Calu3 (cell line): ENCODE measurements at regions not wholly inside any gene's neighbourhood (a gene's known extent, or its start where the extent isn't known, plus 50 kb on each side); places are given as distances from the start of the nearest gene placed in this dataset.

Experiments used
- BruUV-seq: library from RNA; stranded (reverse); fragments of 400-500 nt; replicated peaks from 2 replicates; lab custom pipeline; 2021; lab: Mats Ljungman, UMichigan
- CTCF ChIA-PET: fragments of 300-600 bp; sonication (Branson Sonifier 250); formaldehyde crosslinking; loops from one replicate; lab custom pipeline; 2022; ENCODE audit warnings: antibody characterized with exemption; lab: Charles Lee
- DNase-seq: peaks from one replicate; pipeline ENCODE4 v3.0.0; 2022
- H3K27ac Mint-ChIP-seq: one replicate; pipeline ENCODE4 v1.8.0; 2022; ENCODE audit warnings: mixed read lengths; ENCODE audit not compliant: unreplicated experiment
- H3K27me3 Mint-ChIP-seq: one replicate; pipeline ENCODE4 v1.8.0; 2022; ENCODE audit warnings: mixed read lengths; ENCODE audit not compliant: unreplicated experiment
- H3K36me3 Mint-ChIP-seq: one replicate; pipeline ENCODE4 v1.8.0; 2022; ENCODE audit warnings: mild to moderate bottlenecking, moderate library complexity, mixed read lengths; ENCODE audit not compliant: insufficient read depth, unreplicated experiment
- H3K4me1 Mint-ChIP-seq: one replicate; pipeline ENCODE4 v1.8.0; 2022; ENCODE audit warnings: mild to moderate bottlenecking, low read depth, mixed read lengths; ENCODE audit not compliant: unreplicated experiment
- H3K4me3 Mint-ChIP-seq: one replicate; pipeline ENCODE4 v1.8.0; 2022; ENCODE audit warnings: mild to moderate bottlenecking, low read depth, moderate library complexity, mixed read lengths; ENCODE audit not compliant: unreplicated experiment
- H3K9me3 Mint-ChIP-seq: one replicate; pipeline ENCODE4 v1.8.0; 2022; ENCODE audit warnings: low read depth, mixed read lengths; ENCODE audit not compliant: unreplicated experiment
- CTCF ChIP-seq: fragments of 200-600 bp; IDR thresholded peaks from one replicate; pipeline ENCODE4 v1.8.0; 2022; ENCODE audit warnings: antibody characterized with exemption; ENCODE audit not compliant: unreplicated experiment
- intact Hi-C: fragments of 100-400 bp; cut with micrococcal nuclease; formaldehyde crosslinking; loops from one replicate; pipeline ENCODE4 v1.10.0; 2022; ENCODE audit not compliant: unreplicated experiment

GRCh38 chr1:73782901-73783300, 415.1 kb downstream of the LRRIQ3 start:
- BruUV-seq = no TSS peak

DNA sequence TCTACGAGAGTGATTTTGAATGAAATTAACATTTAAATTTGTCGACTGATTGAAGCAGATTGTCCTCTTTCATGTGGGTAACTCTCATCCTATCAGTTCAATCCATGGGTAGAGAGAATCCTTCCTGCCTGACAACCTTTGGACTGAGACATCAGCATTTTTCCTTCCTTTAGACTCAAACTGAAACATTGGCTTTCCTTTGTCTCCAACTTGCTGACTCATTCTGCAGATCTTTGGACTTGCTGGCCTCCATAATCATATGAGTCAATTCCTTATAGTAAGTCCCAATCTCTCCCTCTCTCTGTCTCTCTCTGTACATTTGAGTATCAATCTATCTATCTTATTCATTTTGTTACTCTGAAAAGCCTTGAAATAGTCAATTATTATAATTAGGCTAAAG, 416.7 kb downstream of the LRRIQ3 start:
- H3K27ac Mint-ChIP-seq = peak overlapping the region; percentile 14
- DNase-seq = no peak
- H3K4me1 Mint-ChIP-seq = peaks cover 9% of the 10 kb centered on the region
- CTCF ChIA-PET = no interaction called here
- no peak for TF ChIP-seq CTCF
- H3K9me3 Mint-ChIP-seq = peaks cover 3% of the 10 kb centered on the region
- H3K36me3 Mint-ChIP-seq = no peaks in the 10 kb centered on the region
- no TSS peak for BruUV-seq
- intact Hi-C loops = no loop called here
- H3K4me3 Mint-ChIP-seq = no peak overlapping the region
- H3K27me3 Mint-ChIP-seq = no peaks in the 10 kb centered on the region

More at GRCh38 chr1:73782901-73783300, 415.1 kb downstream of the LRRIQ3 start:
- no peak for DNase-seq
- Mint-ChIP-seq H3K4me3 (no peak overlapping the region), H3K36me3 (no peaks in the 10 kb centered on the region), H3K9me3 (peaks cover 9% of the 10 kb centered on the region), H3K4me1 (peaks cover 9% of the 10 kb centered on the region), H3K27me3 (no peaks in the 10 kb centered on the region), H3K27ac (no peak overlapping the region)
- CTCF ChIA-PET = no interaction called here
- intact Hi-C loops = no loop called here
- TF ChIP-seq CTCF = no peak

GRCh38 chr1:73778471-73778870, 419.5 kb downstream of the LRRIQ3 start:
- no peaks in the 10 kb centered on the region for H3K36me3 Mint-ChIP-seq
- no peak for TF ChIP-seq CTCF
- H3K4me3 Mint-ChIP-seq = no peak overlapping the region
- intact Hi-C loops = no loop called here
- no peak for DNase-seq
- BruUV-seq = no TSS peak
- no peaks in the 10 kb centered on the region for H3K27me3 Mint-ChIP-seq
- CTCF ChIA-PET = no interaction called here
- peaks cover 3% of the 10 kb centered on the region for H3K9me3 Mint-ChIP-seq
- H3K27ac Mint-ChIP-seq = no peak overlapping the region
- peaks cover 9% of the 10 kb centered on the region for H3K4me1 Mint-ChIP-seq

GRCh38 chr1:73775896-73776295, 422.1 kb downstream of the LRRIQ3 start:
- Mint-ChIP-seq H3K4me1 (no peaks in the 10 kb centered on the region), H3K27ac (no peak overlapping the region), H3K36me3 (no peaks in the 10 kb centered on the region), H3K9me3 (no peaks in the 10 kb centered on the region), H3K4me3 (no peak overlapping the region), H3K27me3 (no peaks in the 10 kb centered on the region)
- no peak for TF ChIP-seq CTCF
- DNase-seq = no peak
- CTCF ChIA-PET = no interaction called here
- no TSS peak for BruUV-seq
- intact Hi-C loops = no loop called here
